ENCODE measurements at regions not wholly inside any gene's neighbourhood (a gene's known extent, or its start where the extent isn't known, plus 50 kb on each side); places are given as distances from the start of the nearest gene placed in this dataset.
"Not testable (repeated sequence)": the region's sequence is repeated elsewhere in the genome, so short reads cannot be mapped to it uniquely, and the experiment has no call there.

- not testable (repeated sequence) for H3K36me3 ChIP-seq (ENCODE audit: control insufficient read depth in 3 of 3, insufficient read depth in 2 of 3, low read depth in 1 of 3, low read length in 3 of 3); H3K4me3 ChIP-seq (ENCODE audit: low read depth in 1 of 3, low read length in 3 of 3)
- 93 to 95% (median 94%) methylated on average over 19 to 29 of the region's 29 CpGs for WGBS, 3 donors
These were observed 243.2 kb downstream of the TFAP2A start for GRCh38 chr6:10171706-10172105.

GRCh38 chr6:10170816-10171215 is 244.1 kb downstream of the TFAP2A start:
- H3K27ac ChIP-seq (ENCODE audit: low read depth in 1 of 3, low read length in 2 of 3) = no peak overlapping the region
- no peaks in the 10 kb centered on the region for H3K27me3 ChIP-seq (ENCODE audit: control insufficient read depth in 3 of 3, insufficient read depth in 3 of 3, low read length in 3 of 3)
- FAIRE-seq = no peak
- H3K4me1 ChIP-seq (ENCODE audit: control insufficient read depth in 3 of 3, insufficient read depth in 2 of 3, low read depth in 1 of 3, low read length in 2 of 3) = no peaks in the 10 kb centered on the region
- no peak for DNase-seq
- H3K9me3 ChIP-seq (ENCODE audit: control insufficient read depth in 2 of 2, insufficient read depth in 1 of 2, low read depth in 1 of 2, low read length in 1 of 2) = no peaks in the 10 kb centered on the region
- H3K4me3 ChIP-seq (ENCODE audit: low read depth in 1 of 3, low read length in 3 of 3) = no peak overlapping the region
- no peaks in the 10 kb centered on the region for H3K36me3 ChIP-seq (ENCODE audit: control insufficient read depth in 3 of 3, insufficient read depth in 2 of 3, low read depth in 1 of 3, low read length in 3 of 3)
- 74 to 79% (median 74%) methylated on average over 5 of the region's 5 CpGs for WGBS, 3 donors

More at GRCh38 chr6:10171706-10172105, 243.2 kb downstream of the TFAP2A start:
- H3K4me1 ChIP-seq (ENCODE audit: control insufficient read depth in 3 of 3, insufficient read depth in 2 of 3, low read depth in 1 of 3, low read length in 2 of 3); H3K27ac ChIP-seq (ENCODE audit: low read depth in 1 of 3, low read length in 2 of 3); FAIRE-seq; DNase-seq; H3K27me3 ChIP-seq (ENCODE audit: control insufficient read depth in 3 of 3, insufficient read depth in 3 of 3, low read length in 3 of 3); H3K9me3 ChIP-seq (ENCODE audit: control insufficient read depth in 2 of 2, insufficient read depth in 1 of 2, low read depth in 1 of 2, low read length in 1 of 2): not testable (repeated sequence)

GRCh38 chr6:10166031-10166430 is 248.8 kb downstream of the TFAP2A start:
- WGBS, 3 donors = 85 to 91% (median 91%) methylated on average over 5 of the region's 5 CpGs
- H3K4me1 ChIP-seq (ENCODE audit: control insufficient read depth in 3 of 3, insufficient read depth in 2 of 3, low read depth in 1 of 3, low read length in 2 of 3) = no peaks in the 10 kb centered on the region
- FAIRE-seq (no peak), DNase-seq (no peak)
- H3K9me3 ChIP-seq (ENCODE audit: control insufficient read depth in 2 of 2, insufficient read depth in 1 of 2, low read depth in 1 of 2, low read length in 1 of 2) = no peaks in the 10 kb centered on the region
- H3K4me3 ChIP-seq (ENCODE audit: low read depth in 1 of 3, low read length in 3 of 3) = no peak overlapping the region
- H3K27me3 ChIP-seq (ENCODE audit: control insufficient read depth in 3 of 3, insufficient read depth in 3 of 3, low read length in 3 of 3) = peaks cover 0 to 5% (median 0%) of the 10 kb centered on the region in 3 donors
- H3K36me3 ChIP-seq (ENCODE audit: control insufficient read depth in 3 of 3, insufficient read depth in 2 of 3, low read depth in 1 of 3, low read length in 3 of 3) = no peaks in the 10 kb centered on the region
- no peak overlapping the region for H3K27ac ChIP-seq (ENCODE audit: low read depth in 1 of 3, low read length in 2 of 3)

- whole genome bisulfite sequencing, 3 donors = 48 to 59% (median 55%) methylated on average over 14 of the region's 14 CpGs
- DNase-seq = no peak
- FAIRE-seq = no peak
- Histone ChIP-seq H3K9me3 (ENCODE audit: control insufficient read depth in 2 of 2, insufficient read depth in 1 of 2, low read depth in 1 of 2, low read length in 1 of 2) (no peaks in the 10 kb centered on the region), H3K27ac (ENCODE audit: low read depth in 1 of 3, low read length in 2 of 3) (no peak overlapping the region), H3K4me3 (ENCODE audit: low read depth in 1 of 3, low read length in 3 of 3) (no peak overlapping the region), H3K36me3 (ENCODE audit: control insufficient read depth in 3 of 3, insufficient read depth in 2 of 3, low read depth in 1 of 3, low read length in 3 of 3) (no peaks in the 10 kb centered on the region), H3K4me1 (ENCODE audit: control insufficient read depth in 3 of 3, insufficient read depth in 2 of 3, low read depth in 1 of 3, low read length in 2 of 3) (no peaks in the 10 kb centered on the region), H3K27me3 (ENCODE audit: control insufficient read depth in 3 of 3, insufficient read depth in 3 of 3, low read length in 3 of 3) (peaks cover 0 to 5% (median 0%) of the 10 kb centered on the region in 3 donors)
These were observed 251.5 kb downstream of the TFAP2A start for GRCh38 chr6:10163203-10163962.

GRCh38 chr6:10156875-10157274 is 258.0 kb downstream of the TFAP2A start:
- Histone ChIP-seq H3K27me3 (ENCODE audit: control insufficient read depth in 3 of 3, insufficient read depth in 3 of 3, low read length in 3 of 3) (no peaks in the 10 kb centered on the region), H3K27ac (ENCODE audit: low read depth in 1 of 3, low read length in 2 of 3) (no peak overlapping the region), H3K4me3 (ENCODE audit: low read depth in 1 of 3, low read length in 3 of 3) (no peak overlapping the region), H3K9me3 (ENCODE audit: control insufficient read depth in 2 of 2, insufficient read depth in 1 of 2, low read depth in 1 of 2, low read length in 1 of 2) (no peaks in the 10 kb centered on the region), H3K4me1 (ENCODE audit: control insufficient read depth in 3 of 3, insufficient read depth in 2 of 3, low read depth in 1 of 3, low read length in 2 of 3) (no peaks in the 10 kb centered on the region), H3K36me3 (ENCODE audit: control insufficient read depth in 3 of 3, insufficient read depth in 2 of 3, low read depth in 1 of 3, low read length in 3 of 3) (no peaks in the 10 kb centered on the region)
- DNase-seq (no peak), FAIRE-seq (no peak)
- 85 to 92% (median 91%) methylated on average over 4 of the region's 4 CpGs for WGBS, 3 donors

GRCh38 chr6:10154251-10154650 is 260.6 kb downstream of the TFAP2A start:
- no peak for FAIRE-seq
- no peaks in the 10 kb centered on the region for H3K36me3 ChIP-seq (ENCODE audit: control insufficient read depth in 3 of 3, insufficient read depth in 2 of 3, low read depth in 1 of 3, low read length in 3 of 3)
- H3K4me3 ChIP-seq (ENCODE audit: low read depth in 1 of 3, low read length in 3 of 3) = no peak overlapping the region
- DNase-seq = no peak
- H3K9me3 ChIP-seq (ENCODE audit: control insufficient read depth in 2 of 2, insufficient read depth in 1 of 2, low read depth in 1 of 2, low read length in 1 of 2) = no peaks in the 10 kb centered on the region
- H3K27me3 ChIP-seq (ENCODE audit: control insufficient read depth in 3 of 3, insufficient read depth in 3 of 3, low read length in 3 of 3) = no peaks in the 10 kb centered on the region
- no peak overlapping the region for H3K27ac ChIP-seq (ENCODE audit: low read depth in 1 of 3, low read length in 2 of 3)
- H3K4me1 ChIP-seq (ENCODE audit: control insufficient read depth in 3 of 3, insufficient read depth in 2 of 3, low read depth in 1 of 3, low read length in 2 of 3) = no peaks in the 10 kb centered on the region

GRCh38 chr6:10151144-10151915 is 263.5 kb downstream of the TFAP2A start:
- Histone ChIP-seq H3K36me3 (ENCODE audit: control insufficient read depth in 3 of 3, insufficient read depth in 2 of 3, low read depth in 1 of 3, low read length in 3 of 3) (no peaks in the 10 kb centered on the region), H3K9me3 (ENCODE audit: control insufficient read depth in 2 of 2, insufficient read depth in 1 of 2, low read depth in 1 of 2, low read length in 1 of 2) (no peaks in the 10 kb centered on the region), H3K4me1 (ENCODE audit: control insufficient read depth in 3 of 3, insufficient read depth in 2 of 3, low read depth in 1 of 3, low read length in 2 of 3) (no peaks in the 10 kb centered on the region), H3K27me3 (ENCODE audit: control insufficient read depth in 3 of 3, insufficient read depth in 3 of 3, low read length in 3 of 3) (no peaks in the 10 kb centered on the region), H3K27ac (ENCODE audit: low read depth in 1 of 3, low read length in 2 of 3) (no peak overlapping the region), H3K4me3 (ENCODE audit: low read depth in 1 of 3, low read length in 3 of 3) (no peak overlapping the region)
- WGBS, 3 donors = 73 to 79% (median 77%) methylated on average over 6 of the region's 6 CpGs
- FAIRE-seq (no peak), DNase-seq (no peak)

- H3K9me3 ChIP-seq (ENCODE audit: control insufficient read depth in 2 of 2, insufficient read depth in 1 of 2, low read depth in 1 of 2, low read length in 1 of 2) = no peaks in the 10 kb centered on the region
- no peak for DNase-seq
- no peak overlapping the region for H3K4me3 ChIP-seq (ENCODE audit: low read depth in 1 of 3, low read length in 3 of 3)
- WGBS, 3 donors = 82 to 84% (median 82%) methylated on average over 12 of the region's 12 CpGs
- no peaks in the 10 kb centered on the region for H3K36me3 ChIP-seq (ENCODE audit: control insufficient read depth in 3 of 3, insufficient read depth in 2 of 3, low read depth in 1 of 3, low read length in 3 of 3)
- H3K4me1 ChIP-seq (ENCODE audit: control insufficient read depth in 3 of 3, insufficient read depth in 2 of 3, low read depth in 1 of 3, low read length in 2 of 3) = no peaks in the 10 kb centered on the region
- no peak overlapping the region for H3K27ac ChIP-seq (ENCODE audit: low read depth in 1 of 3, low read length in 2 of 3)
- no peak for FAIRE-seq
- no peaks in the 10 kb centered on the region for H3K27me3 ChIP-seq (ENCODE audit: control insufficient read depth in 3 of 3, insufficient read depth in 3 of 3, low read length in 3 of 3)
These were observed 265.3 kb downstream of the TFAP2A start for GRCh38 chr6:10149603-10150002.

All from small intestine (tissue), 7 donors.